HFFc6 (cell line): ENCODE measurements at regions not wholly inside any gene's neighbourhood (a gene's known extent, or its start where the extent isn't known, plus 50 kb on each side); places are given as distances from the start of the nearest gene placed in this dataset.

ENCODE experiments used
- DNase-seq: peaks from one replicate; pipeline ENCODE4 v3.0.0-alpha.2; 2018
- H3K27ac Mint-ChIP-seq: 2 replicates; pipeline ENCODE4 v1.8.0; 2020; ENCODE audit warnings: mild to moderate bottlenecking, mixed read lengths
- H3K27me3 Mint-ChIP-seq: 2 replicates; pipeline ENCODE4 v1.8.0; 2021; ENCODE audit warnings: mild to moderate bottlenecking, moderate library complexity, mixed read lengths; ENCODE audit not compliant: insufficient read depth
- H3K36me3 Mint-ChIP-seq: 2 replicates; pipeline ENCODE4 v1.8.0; 2021; ENCODE audit warnings: low read depth, mixed read lengths
- H3K4me1 Mint-ChIP-seq: 2 replicates; pipeline ENCODE4 v1.8.0; 2020; ENCODE audit warnings: low read depth, mixed read lengths
- H3K4me3 Mint-ChIP-seq: 2 replicates; pipeline ENCODE4 v1.8.0; 2020; ENCODE audit warnings: mild to moderate bottlenecking, moderate library complexity, mixed read lengths
- H3K9me3 Mint-ChIP-seq: 2 replicates; pipeline ENCODE4 v1.8.0; 2020; ENCODE audit warnings: mild to moderate bottlenecking, mixed read lengths
- TF ChIP-seq, protein P1 (sequence below): fragments of 200-600 bp; sonication (generic); IDR thresholded peaks from 2 replicates; pipeline ENCODE4 v1.5.0; 2021; ENCODE audit warnings: antibody characterized with exemption, mild to moderate bottlenecking

DNA sequence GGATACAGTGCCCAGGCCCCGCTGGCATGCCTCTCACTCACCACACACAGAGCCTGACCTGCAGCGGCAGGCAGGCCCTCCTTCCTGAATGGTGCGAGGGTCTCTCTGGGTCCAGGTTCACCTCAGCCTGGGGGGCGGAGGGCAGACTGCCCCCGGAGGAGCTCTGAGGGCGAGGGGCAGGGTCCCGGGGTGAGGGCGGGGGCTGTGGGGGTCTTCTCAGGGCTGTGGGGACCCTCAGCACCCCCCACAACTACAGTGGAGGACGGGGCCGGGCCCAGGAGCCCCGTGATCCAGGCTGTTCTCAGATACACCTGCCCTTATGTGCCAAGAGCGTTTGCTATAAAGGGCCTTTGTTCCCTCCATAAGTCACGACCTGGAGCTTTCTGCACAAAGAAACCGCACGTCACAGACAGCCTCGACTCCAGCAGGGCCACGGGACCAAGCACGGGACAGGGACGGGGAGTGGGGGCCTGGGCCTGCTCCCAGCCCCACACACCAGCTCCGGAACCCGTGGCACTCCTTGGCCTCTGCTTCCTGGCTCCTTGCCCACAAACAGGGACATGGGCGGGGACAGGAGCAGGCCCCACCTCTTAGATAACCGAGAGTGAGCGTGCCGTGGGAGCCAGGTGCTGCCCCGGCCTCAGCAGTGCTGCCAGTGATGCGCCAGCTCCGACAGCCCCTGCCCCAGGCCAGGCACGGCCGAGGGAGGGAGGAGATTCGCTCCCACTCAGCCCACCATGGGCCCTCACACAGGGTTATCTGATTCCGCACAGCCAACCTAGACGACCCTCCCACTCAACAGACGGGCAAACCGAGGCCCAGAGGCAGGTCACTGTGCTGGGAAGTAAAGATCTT, 101.9 kb downstream of the RFLNA start:
- DNase-seq = no peak
- TF ChIP-seq, protein P1, sequence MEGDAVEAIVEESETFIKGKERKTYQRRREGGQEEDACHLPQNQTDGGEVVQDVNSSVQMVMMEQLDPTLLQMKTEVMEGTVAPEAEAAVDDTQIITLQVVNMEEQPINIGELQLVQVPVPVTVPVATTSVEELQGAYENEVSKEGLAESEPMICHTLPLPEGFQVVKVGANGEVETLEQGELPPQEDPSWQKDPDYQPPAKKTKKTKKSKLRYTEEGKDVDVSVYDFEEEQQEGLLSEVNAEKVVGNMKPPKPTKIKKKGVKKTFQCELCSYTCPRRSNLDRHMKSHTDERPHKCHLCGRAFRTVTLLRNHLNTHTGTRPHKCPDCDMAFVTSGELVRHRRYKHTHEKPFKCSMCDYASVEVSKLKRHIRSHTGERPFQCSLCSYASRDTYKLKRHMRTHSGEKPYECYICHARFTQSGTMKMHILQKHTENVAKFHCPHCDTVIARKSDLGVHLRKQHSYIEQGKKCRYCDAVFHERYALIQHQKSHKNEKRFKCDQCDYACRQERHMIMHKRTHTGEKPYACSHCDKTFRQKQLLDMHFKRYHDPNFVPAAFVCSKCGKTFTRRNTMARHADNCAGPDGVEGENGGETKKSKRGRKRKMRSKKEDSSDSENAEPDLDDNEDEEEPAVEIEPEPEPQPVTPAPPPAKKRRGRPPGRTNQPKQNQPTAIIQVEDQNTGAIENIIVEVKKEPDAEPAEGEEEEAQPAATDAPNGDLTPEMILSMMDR = no peak
- no peaks in the 10 kb centered on the region for H3K9me3 Mint-ChIP-seq
- peaks cover 52% of the 10 kb centered on the region for H3K4me1 Mint-ChIP-seq
- no peak overlapping the region for H3K27ac Mint-ChIP-seq
- peaks cover 5% of the 10 kb centered on the region for H3K27me3 Mint-ChIP-seq
- no peak overlapping the region for H3K4me3 Mint-ChIP-seq
- peaks cover 21% of the 10 kb centered on the region; the same call in 1 of the 2 replicates for H3K36me3 Mint-ChIP-seq

DNA sequence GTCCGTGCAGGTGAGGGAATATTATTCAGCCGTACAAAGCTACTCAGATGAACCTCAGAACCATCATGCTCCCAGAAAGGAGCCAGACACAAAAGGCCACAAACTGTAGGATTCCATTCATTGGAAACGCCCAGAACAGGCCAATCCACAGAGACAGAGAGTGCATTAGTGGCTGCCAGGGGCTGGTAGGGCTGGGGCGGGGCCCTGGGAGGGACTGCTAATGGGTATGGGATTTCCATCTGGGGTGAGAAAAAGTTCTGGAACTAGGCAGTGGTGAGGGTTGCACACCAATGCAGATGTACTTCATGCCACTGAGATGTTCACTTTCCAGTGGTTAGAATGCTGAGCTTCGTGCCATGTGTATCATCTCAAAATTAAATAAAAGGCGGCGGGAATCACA, 101.1 kb downstream of the RFLNA start:
- peak overlapping the region; percentile 62 for H3K27ac Mint-ChIP-seq
- no peak for DNase-seq
- TF ChIP-seq, protein P1 = no peak

DNA sequence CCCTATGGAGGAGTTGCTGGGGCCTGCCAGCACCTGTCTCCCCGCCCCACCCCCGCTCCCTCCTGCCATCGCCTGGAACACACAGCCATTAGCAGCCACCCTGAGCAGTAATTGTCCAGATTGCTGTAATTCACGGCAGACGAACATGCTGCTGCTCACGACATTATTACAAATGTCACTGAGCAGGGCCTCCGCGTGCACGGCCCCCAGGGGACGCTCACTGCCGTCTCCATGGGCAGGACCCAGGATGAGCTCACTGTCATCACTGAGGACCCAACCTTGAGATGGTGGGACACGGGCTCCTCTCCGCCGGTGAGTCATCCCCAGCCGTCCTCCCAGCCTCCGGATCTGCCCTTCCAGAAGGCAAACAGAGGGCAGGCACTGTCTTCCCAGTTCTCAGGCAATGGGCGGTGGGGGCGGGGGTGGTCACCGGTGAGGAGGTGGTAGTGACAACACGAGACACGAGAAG, 100.4 kb downstream of the RFLNA start:
- TF ChIP-seq, protein P1 = no peak
- no peak overlapping the region for H3K4me3 Mint-ChIP-seq
- DNase-seq = no peak
- peak overlapping the region; percentile 62 for H3K27ac Mint-ChIP-seq
- H3K4me1 Mint-ChIP-seq = peaks cover 67% of the 10 kb centered on the region
- peaks cover 24% of the 10 kb centered on the region; the same call in 1 of the 2 replicates for H3K36me3 Mint-ChIP-seq
- H3K27me3 Mint-ChIP-seq = peaks cover 1% of the 10 kb centered on the region
- H3K9me3 Mint-ChIP-seq = no peaks in the 10 kb centered on the region

More for the DNA sequence above, 101.1 kb downstream of the RFLNA start:
- H3K9me3 Mint-ChIP-seq = no peaks in the 10 kb centered on the region
- peaks cover 21% of the 10 kb centered on the region; the same call in 1 of the 2 replicates for H3K36me3 Mint-ChIP-seq
- H3K27me3 Mint-ChIP-seq = peaks cover 1% of the 10 kb centered on the region
- H3K4me1 Mint-ChIP-seq = peaks cover 60% of the 10 kb centered on the region
- no peak overlapping the region for H3K4me3 Mint-ChIP-seq

DNA sequence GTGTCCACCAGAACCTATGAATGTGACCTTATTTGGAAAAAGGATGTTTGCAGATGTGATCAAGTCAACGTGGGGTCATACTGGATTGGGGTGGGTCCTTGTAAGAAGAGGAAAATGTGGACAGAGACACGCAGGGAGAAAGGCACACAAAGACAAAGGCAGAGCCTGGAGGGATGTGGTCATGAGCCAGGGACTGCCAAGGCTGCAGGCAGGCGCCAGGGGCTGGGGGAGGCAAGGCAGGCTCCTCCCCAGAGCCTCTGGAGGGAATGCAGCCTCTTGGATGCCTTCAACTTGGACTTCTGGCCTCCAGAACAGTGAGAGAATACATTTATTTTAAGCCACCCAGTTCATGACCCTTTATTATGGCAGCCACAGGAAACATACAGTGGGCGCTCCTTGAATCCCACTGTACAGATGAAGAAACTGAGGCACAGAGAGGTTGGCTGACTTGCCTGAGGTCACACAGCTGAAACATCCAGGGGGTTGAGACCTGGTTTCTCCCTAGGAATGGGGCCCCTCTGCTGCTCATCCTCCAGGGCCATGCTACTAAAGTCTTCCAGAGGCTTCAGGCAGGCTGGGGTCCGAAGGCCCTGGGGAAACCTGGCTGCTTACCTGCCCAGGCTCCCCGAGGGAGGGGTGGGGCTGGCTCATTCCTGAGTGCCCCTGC, 99.7 kb downstream of the RFLNA start:
- DNase-seq = no peak
- no peak overlapping the region for H3K4me3 Mint-ChIP-seq

DNA sequence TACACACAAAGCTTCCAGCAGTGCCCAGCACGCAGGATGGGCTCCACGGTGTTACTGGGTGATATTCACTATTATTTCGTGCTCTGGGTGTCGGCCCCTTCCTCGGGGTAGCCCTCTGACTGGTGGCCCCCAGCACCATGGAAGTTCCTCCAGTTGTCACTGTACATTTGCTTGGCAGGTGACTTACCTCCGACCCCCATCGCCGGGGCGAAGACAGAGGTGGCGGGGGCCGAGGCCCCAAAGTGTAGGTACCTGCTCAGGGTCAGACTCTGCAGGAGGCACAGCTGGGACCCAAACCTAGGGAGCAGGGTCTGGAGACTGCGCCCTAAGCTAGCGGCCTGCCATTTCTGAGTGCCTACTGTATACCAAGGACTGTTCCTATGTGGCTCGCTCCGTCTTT, 98.9 kb downstream of the RFLNA start:
- Mint-ChIP-seq H3K36me3 (peaks cover 15% of the 10 kb centered on the region; the same call in 1 of the 2 replicates), H3K4me1 (peaks cover 71% of the 10 kb centered on the region), H3K4me3 (0 out of 2 replicates have a peak overlapping the region, but pooled peaks have one; percentile 24), H3K27ac (peak overlapping the region; percentile 62; the same call in 1 of the 2 replicates), H3K27me3 (peaks cover 3% of the 10 kb centered on the region), H3K9me3 (no peaks in the 10 kb centered on the region)
- DNase-seq = no peak
- TF ChIP-seq, protein P1 = no peak

More for the DNA sequence above, 99.7 kb downstream of the RFLNA start:
- Mint-ChIP-seq H3K27me3 (peaks cover 3% of the 10 kb centered on the region), H3K36me3 (peaks cover 17% of the 10 kb centered on the region; the same call in 1 of the 2 replicates), H3K27ac (peak overlapping the region; percentile 62; the same call in 1 of the 2 replicates), H3K4me1 (peaks cover 70% of the 10 kb centered on the region), H3K9me3 (no peaks in the 10 kb centered on the region)
- TF ChIP-seq, protein P1 = no peak
